Vagina (tissue), 2 donors: ENCODE measurements at regions not wholly inside any gene's neighbourhood (a gene's known extent, or its start where the extent isn't known, plus 50 kb on each side); places are given as distances from the start of the nearest gene placed in this dataset.
"Not testable (repeated sequence)": the region's sequence is repeated elsewhere in the genome, so short reads cannot be mapped to it uniquely, and the experiment has no call there.

ENCODE experiments used
- DNase-seq, 2 donors: peaks; one replicate each; pipeline ENCODE4 v3.0.0-alpha.2; 2017; ENCODE audit errors: extremely low spot score in 2 of 2
- H3K27ac ChIP-seq: fragments of 200-600 bp; sonication (generic); one replicate; pipeline ENCODE4 v1.5.1; 2019
- H3K27me3 ChIP-seq: fragments of 200-600 bp; sonication (generic); one replicate; pipeline ENCODE4 v1.5.1; 2019
- H3K36me3 ChIP-seq, 2 donors: fragments of 200-600 bp; sonication (generic); one replicate each; pipeline ENCODE4 v1.5.1; 2017 to 2019
- H3K4me1 ChIP-seq: fragments of 200-600 bp; sonication (generic); one replicate; pipeline ENCODE4 v1.5.1; 2019
- H3K4me3 ChIP-seq, 2 donors: fragments of 200-600 bp; sonication (generic); 1 replicate in 1 of 2; 2 replicates in 1 of 2; pipeline ENCODE4 v1.5.1; 2016 to 2019
- H3K9me3 ChIP-seq: fragments of 200-600 bp; sonication (generic); one replicate; pipeline ENCODE4 v1.5.1; 2019
- CTCF ChIP-seq, 3 experiments: fragments of 450-650 bp in 2 of 3; fragments of 200-600 bp in 1 of 3; sonication (generic) in 1 of 3; IDR thresholded peaks; one replicate each; pipeline ENCODE4 v1.5.1; 2017 to 2019; ENCODE audit warnings: antibody characterized with exemption in 3 of 3, mild to moderate bottlenecking in 2 of 3, moderate library complexity in 2 of 3
- POLR2A ChIP-seq, 2 donors: fragments of 450-650 bp; IDR thresholded peaks; one replicate each; pipeline ENCODE4 v1.6.1; 2017; ENCODE audit warnings: antibody characterized with exemption in 2 of 2, mild to moderate bottlenecking in 2 of 2, moderate library complexity in 2 of 2
- POLR2AphosphoS5 ChIP-seq, 2 donors: sonication (generic); formaldehyde crosslinking; IDR thresholded peaks; one replicate each; pipeline ENCODE4 v1.9.0; 2017; ENCODE audit warnings: antibody characterized with exemption in 2 of 2, mild to moderate bottlenecking in 2 of 2, low read depth in 1 of 2; ENCODE audit not compliant: insufficient read depth in 1 of 2
- intact Hi-C: fragments of 100-400 bp; cut with DNase I; formaldehyde crosslinking; loops from one replicate; pipeline ENCODE4 v1.15.1; 2023

- no peak overlapping the region for H3K4me3 ChIP-seq
- H3K4me1 ChIP-seq = no peaks in the 10 kb centered on the region
- intact Hi-C loops = no loop called here
- no peak overlapping the region for H3K27ac ChIP-seq
- H3K27me3 ChIP-seq = no peaks in the 10 kb centered on the region
- H3K36me3 ChIP-seq = no peaks in the 10 kb centered on the region
- H3K9me3 ChIP-seq = no peaks in the 10 kb centered on the region
- DNase-seq = no peak
- TF ChIP-seq CTCF (IDR thresholded peaks at IDR 0.05) (no peak), POLR2AphosphoS5 (IDR thresholded peaks at IDR 0.05; ENCODE audit: insufficient read depth in 1 of 2, low read depth in 1 of 2) (no peak), POLR2A (IDR thresholded peaks at IDR 0.05) (no peak)
Observed at GRCh38 chrX:137915466-137915865, 349.5 kb downstream of the ZIC3 start.

- no peaks in the 10 kb centered on the region for H3K9me3 ChIP-seq
- H3K27me3 ChIP-seq = no peaks in the 10 kb centered on the region
- no peak overlapping the region for H3K27ac ChIP-seq
- no peaks in the 10 kb centered on the region for H3K4me1 ChIP-seq
- TF ChIP-seq CTCF (IDR thresholded peaks at IDR 0.05) (no peak), POLR2A (IDR thresholded peaks at IDR 0.05) (no peak), POLR2AphosphoS5 (IDR thresholded peaks at IDR 0.05; ENCODE audit: insufficient read depth in 1 of 2, low read depth in 1 of 2) (no peak)
- no peak for DNase-seq
- intact Hi-C loops = no loop called here
- no peaks in the 10 kb centered on the region for H3K36me3 ChIP-seq
- no peak overlapping the region for H3K4me3 ChIP-seq
Observed at GRCh38 chrX:137916090-137916746, 350.3 kb downstream of the ZIC3 start.

GRCh38 chrX:137926090-137926489, 360.2 kb downstream of the ZIC3 start:
- no peak overlapping the region for H3K27ac ChIP-seq
- H3K4me1 ChIP-seq = no peaks in the 10 kb centered on the region
- no peaks in the 10 kb centered on the region for H3K27me3 ChIP-seq
- intact Hi-C loops = no loop called here
- DNase-seq = no peak
- H3K4me3 ChIP-seq = no peak overlapping the region
- H3K36me3 ChIP-seq = no peaks in the 10 kb centered on the region
- no peak for TF ChIP-seq POLR2AphosphoS5 (IDR thresholded peaks at IDR 0.05; ENCODE audit: insufficient read depth in 1 of 2, low read depth in 1 of 2)
- no peak for TF ChIP-seq POLR2A (IDR thresholded peaks at IDR 0.05)
- no peak for TF ChIP-seq CTCF (IDR thresholded peaks at IDR 0.05)
- no peaks in the 10 kb centered on the region for H3K9me3 ChIP-seq

GRCh38 chrX:137929951-137930350, 364.0 kb downstream of the ZIC3 start:
- Histone ChIP-seq H3K4me3 (no peak overlapping the region), H3K36me3 (no peaks in the 10 kb centered on the region), H3K27me3 (no peaks in the 10 kb centered on the region), H3K9me3 (no peaks in the 10 kb centered on the region), H3K4me1 (no peaks in the 10 kb centered on the region), H3K27ac (no peak overlapping the region)
- no peak for DNase-seq
- TF ChIP-seq CTCF (IDR thresholded peaks at IDR 0.05) (no peak), POLR2A (IDR thresholded peaks at IDR 0.05) (no peak), POLR2AphosphoS5 (IDR thresholded peaks at IDR 0.05; ENCODE audit: insufficient read depth in 1 of 2, low read depth in 1 of 2) (no peak)
- intact Hi-C loops = no loop called here

- intact Hi-C loops = no loop called here
- H3K27ac ChIP-seq = no peak overlapping the region
- TF ChIP-seq CTCF (IDR thresholded peaks at IDR 0.05) = no peak
- no peak for TF ChIP-seq POLR2AphosphoS5 (IDR thresholded peaks at IDR 0.05; ENCODE audit: insufficient read depth in 1 of 2, low read depth in 1 of 2)
- no peak for TF ChIP-seq POLR2A (IDR thresholded peaks at IDR 0.05)
- no peak overlapping the region for H3K4me3 ChIP-seq
- no peaks in the 10 kb centered on the region for H3K27me3 ChIP-seq
- DNase-seq = no peak
- H3K36me3 ChIP-seq = no peaks in the 10 kb centered on the region
- no peaks in the 10 kb centered on the region for H3K9me3 ChIP-seq
- H3K4me1 ChIP-seq = no peaks in the 10 kb centered on the region
Observed at GRCh38 chrX:137930533-137930932, 364.6 kb downstream of the ZIC3 start.

- H3K36me3 ChIP-seq, H3K27ac ChIP-seq, DNase-seq, H3K27me3 ChIP-seq, intact Hi-C loops, H3K4me1 ChIP-seq, H3K4me3 ChIP-seq, H3K9me3 ChIP-seq: not testable (repeated sequence)
Observed at GRCh38 chrX:137934214-137934613, 368.3 kb downstream of the ZIC3 start.

- H3K4me1 ChIP-seq, DNase-seq, H3K9me3 ChIP-seq, H3K36me3 ChIP-seq, H3K4me3 ChIP-seq, H3K27ac ChIP-seq, H3K27me3 ChIP-seq, intact Hi-C loops: not testable (repeated sequence)
Observed at GRCh38 chrX:137934887-137935286, 369.0 kb downstream of the ZIC3 start.
